T-helper 22 cell (primary cell): ENCODE measurements at regions not wholly inside any gene's neighbourhood (a gene's known extent, or its start where the extent isn't known, plus 50 kb on each side); places are given as distances from the start of the nearest gene placed in this dataset.
"Not testable (repeated sequence)": the region's sequence is repeated elsewhere in the genome, so short reads cannot be mapped to it uniquely, and the experiment has no call there.

Source experiments
- DNase-seq: peaks from one replicate; pipeline ENCODE4 v3.0.0-alpha.2; 2020; ENCODE audit warnings: low read depth

- DNase-seq = no peak
Measured at GRCh38 chr1:65020774-65021173, 54.4 kb upstream of the JAK1 start.

GRCh38 chr1:65021795-65022194 is 55.4 kb upstream of the JAK1 start:
- no peak for DNase-seq

- DNase-seq = no peak
Measured at GRCh38 chr1:65022216-65022615, 55.9 kb upstream of the JAK1 start.

DNA sequence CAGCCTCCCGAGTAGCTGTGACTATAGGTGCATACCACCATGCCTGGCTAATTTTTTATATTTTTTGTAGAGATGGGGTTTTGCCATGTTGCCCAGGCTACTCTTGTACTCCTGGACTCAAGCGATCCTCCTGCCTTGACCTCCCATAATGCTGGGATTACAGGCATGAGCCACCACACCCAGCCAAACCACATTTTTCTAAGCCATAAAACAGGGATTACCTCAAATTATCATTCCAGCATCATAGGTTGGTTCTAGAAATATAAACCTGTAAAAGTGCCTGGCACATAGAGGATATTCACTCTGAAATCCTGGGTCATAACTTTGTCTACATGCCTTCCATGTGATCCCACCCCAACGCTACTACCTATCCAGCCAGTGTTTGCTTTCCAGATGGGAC is 59.4 kb upstream of the JAK1 start:
- DNase-seq = no peak

GRCh38 chr1:65026235-65026634 is 59.9 kb upstream of the JAK1 start:
- no peak for DNase-seq

DNA sequence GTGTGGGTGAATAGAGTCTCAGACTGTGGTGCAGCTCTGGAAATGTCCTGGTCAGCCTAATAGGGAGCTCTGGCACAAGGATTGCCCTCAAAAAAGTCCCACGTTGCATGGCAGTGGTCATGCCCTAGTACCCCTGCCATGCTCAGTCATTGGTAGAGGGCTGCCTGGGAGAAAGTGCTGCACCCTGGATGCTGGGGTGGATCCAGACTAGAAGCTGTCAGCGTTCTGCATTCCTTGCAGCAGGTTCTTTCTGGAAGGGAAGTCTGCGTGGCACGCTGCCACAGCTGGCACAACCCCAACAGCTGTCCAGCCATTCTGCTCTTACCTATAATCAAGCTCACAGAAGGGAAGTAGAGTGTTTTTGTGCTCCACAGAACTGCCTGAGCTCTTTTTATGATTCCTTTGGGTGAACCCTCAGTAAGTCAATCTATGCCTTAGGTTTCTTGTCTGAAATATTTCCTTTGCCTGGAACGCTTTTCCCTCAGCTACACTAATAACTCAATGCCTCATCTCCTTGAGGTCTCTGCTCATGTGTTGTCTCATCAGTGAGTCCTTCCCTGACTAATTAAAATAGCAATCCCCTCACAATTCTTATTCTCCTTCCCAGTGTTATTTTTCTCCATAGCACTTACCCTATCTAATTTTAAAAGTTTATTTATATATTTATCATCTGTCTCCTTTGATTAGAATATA is 61.5 kb upstream of the JAK1 start:
- no peak for DNase-seq

DNA sequence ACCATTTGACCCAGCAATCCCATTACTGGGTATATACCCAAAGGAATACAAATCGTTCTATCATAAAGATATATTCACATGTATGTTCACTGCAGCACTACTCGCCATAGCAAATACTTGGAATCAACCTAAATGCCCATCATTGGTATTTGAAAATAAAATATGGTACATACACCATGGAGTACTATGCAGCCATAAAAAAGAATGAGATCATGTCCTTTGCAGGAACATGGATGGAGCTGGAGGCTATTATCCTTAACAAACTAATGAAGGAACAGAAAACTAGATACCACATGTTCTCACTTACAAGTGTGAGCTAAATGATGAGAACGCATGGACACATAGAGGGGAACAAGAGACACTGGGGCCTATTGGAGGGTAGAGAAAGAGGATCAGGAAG is 63.1 kb upstream of the JAK1 start:
- not testable (repeated sequence) for DNase-seq

GRCh38 chr1:65034879-65035278 is 68.5 kb upstream of the JAK1 start:
- not testable (repeated sequence) for DNase-seq

DNA sequence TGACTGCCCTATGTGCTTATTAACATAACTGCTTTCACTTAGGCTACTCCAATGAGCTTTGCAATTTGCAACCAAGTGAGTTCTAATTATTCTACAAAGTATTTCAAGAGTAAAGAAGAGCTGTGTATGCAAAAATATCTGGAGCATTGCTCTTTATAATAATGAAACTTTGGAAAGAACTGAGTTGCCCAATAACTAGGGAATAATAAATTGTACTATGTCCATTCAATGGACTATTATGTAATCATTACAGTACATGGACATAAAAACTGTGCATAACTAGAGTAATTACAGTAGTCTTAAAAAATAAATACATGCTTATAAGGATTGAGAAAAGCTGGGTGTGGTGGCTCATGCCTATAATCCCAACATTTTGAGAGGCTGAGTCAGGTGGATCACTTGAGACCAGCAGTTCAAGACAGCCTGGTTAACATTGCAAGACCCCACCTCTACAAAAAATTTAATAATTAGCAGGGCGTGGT is 70.3 kb upstream of the JAK1 start:
- no peak for DNase-seq

- DNase-seq = no peak
Measured at GRCh38 chr1:65039066-65039465, 72.7 kb upstream of the JAK1 start.

DNA sequence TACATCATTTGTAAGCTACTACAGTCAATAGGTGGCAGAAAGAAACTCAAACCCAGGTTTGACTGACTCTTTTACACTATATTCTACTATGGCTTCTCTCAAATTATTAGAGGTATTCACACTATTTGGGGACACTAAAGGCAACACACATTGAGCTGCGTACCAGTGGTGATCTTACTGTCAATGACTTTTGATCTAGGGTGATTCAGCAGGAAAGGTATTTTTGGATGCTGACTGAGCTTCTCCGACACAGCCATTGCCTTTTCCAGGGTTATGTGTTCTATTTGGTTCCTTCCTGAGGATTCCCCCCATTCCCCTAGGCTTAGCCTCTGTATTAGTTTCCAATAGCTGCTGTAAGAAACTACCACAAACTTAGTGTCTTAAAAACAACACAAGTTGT is 73.2 kb upstream of the JAK1 start:
- no peak for DNase-seq

DNA sequence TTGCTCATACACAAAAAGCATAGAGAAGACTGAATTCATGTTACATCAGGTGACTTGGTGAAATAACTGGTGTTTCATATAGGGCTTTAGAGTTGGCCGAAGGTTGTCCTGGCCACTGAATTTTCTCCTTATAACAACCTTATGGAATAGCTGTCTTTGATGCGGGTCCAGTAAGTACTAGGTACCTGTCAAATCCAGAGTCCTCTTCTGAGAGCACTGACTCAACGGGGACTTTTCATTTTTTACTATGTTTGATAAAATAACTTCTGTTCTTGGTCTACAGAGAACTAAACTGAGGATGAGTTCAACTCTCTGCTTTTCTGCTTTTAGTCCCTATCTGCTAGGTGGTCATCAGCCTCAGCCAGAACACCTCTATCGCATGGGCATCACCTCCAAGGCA is 76.1 kb upstream of the JAK1 start:
- DNase-seq = no peak

DNA sequence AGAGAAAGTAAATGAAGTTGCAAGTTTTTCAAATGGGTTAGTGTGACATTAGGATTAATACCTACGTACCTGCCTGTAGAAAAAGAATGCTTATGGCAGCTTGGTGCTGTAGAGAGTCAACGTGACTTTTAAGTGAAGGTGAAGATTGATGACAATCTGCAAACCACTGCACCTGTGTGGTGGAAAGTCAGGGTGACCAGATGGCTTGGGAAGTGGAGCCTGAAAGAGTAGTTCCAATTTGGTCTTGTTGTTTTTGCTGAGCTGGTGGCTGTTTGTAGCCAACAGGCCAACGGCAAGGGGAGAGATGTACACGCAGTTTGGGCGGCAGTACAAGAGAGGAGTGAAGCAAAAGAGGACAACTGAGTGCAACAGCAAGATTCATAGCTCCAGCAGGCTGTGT is 78.1 kb upstream of the JAK1 start:
- DNase-seq = no peak

- no peak for DNase-seq
Measured at GRCh38 chr1:65045022-65045817, 78.9 kb upstream of the JAK1 start.

- DNase-seq = no peak
Measured at GRCh38 chr1:65048335-65048734, 82.0 kb upstream of the JAK1 start.

- no peak for DNase-seq
Measured at GRCh38 chr1:65049941-65050713, 83.8 kb upstream of the JAK1 start.

- DNase-seq = no peak
Measured at GRCh38 chr1:65050735-65051134, 84.4 kb upstream of the JAK1 start.

DNA sequence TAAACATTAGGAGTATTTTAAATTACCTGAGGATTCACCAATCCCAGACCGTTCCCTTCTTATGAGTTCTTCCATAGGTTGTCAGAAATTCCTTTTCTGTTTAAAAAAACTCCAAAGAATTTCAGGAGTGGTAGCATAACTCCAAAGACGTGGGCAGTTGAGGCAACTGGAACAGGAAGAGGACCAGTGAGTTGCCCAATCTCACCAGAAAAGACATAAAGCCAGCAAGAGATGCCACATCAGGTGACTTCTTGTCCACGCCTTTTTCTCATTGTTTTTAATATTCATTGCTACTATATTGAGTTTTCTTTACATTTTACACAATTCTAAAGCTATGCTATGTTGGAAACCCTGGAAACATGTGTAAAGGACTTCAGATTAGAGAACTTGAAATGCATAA is 88.1 kb upstream of the JAK1 start:
- DNase-seq = no peak

- no peak for DNase-seq
Measured at GRCh38 chr1:65055747-65056146, 89.4 kb upstream of the JAK1 start.

- DNase-seq = no peak
Measured at GRCh38 chr1:65056234-65056633, 89.9 kb upstream of the JAK1 start.

DNA sequence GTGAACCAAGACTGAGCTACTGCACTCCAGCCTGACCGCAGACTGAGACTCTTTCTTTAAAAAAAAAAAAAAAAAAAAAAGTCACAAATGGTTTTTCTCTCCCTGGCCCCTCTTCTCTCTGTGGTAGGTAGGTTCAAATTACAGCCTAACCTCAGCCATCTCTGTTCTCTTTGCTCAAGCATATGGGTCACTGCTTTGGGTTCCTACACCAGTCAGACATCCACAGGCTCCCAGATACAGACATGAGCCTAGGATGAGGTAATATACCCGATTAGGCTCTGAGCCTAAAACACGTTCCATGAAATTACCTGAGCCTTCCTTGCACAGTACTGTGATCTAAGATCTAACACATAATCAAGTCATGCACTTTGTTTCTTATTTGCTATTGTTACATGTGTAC is 90.5 kb upstream of the JAK1 start:
- DNase-seq = no peak

GRCh38 chr1:65059930-65060538 is 88.0 kb upstream of the AK4 start:
- DNase-seq = no peak
